ENCODE measurements at regions not wholly inside any gene's neighbourhood (a gene's known extent, or its start where the extent isn't known, plus 50 kb on each side); places are given as distances from the start of the nearest gene placed in this dataset.

DNA sequence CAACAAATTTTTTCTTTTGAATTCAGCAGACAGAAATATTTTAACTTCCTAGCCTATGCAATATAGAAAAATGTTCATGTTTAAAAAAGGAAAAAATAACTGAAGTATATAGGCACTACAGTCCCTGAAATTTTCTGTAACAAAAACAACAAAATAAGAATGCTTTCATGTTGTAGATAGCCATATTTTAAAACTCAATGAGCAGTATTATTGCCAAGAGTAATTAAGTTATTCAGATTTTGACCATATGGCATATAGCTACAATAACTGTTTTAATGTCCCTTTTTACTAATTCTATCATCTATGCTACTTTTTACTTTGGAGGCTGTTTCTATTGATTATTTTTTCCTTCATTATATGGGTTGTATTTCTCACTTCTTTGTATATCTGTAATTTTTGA, 283.3 kb upstream of the RIMS1 start:
- TF ChIP-seq TAF1 (IDR thresholded peaks at IDR 0.05; ENCODE audit: borderline replicate concordance, insufficient read depth, low read length): no peak
- TF ChIP-seq, protein P1, sequence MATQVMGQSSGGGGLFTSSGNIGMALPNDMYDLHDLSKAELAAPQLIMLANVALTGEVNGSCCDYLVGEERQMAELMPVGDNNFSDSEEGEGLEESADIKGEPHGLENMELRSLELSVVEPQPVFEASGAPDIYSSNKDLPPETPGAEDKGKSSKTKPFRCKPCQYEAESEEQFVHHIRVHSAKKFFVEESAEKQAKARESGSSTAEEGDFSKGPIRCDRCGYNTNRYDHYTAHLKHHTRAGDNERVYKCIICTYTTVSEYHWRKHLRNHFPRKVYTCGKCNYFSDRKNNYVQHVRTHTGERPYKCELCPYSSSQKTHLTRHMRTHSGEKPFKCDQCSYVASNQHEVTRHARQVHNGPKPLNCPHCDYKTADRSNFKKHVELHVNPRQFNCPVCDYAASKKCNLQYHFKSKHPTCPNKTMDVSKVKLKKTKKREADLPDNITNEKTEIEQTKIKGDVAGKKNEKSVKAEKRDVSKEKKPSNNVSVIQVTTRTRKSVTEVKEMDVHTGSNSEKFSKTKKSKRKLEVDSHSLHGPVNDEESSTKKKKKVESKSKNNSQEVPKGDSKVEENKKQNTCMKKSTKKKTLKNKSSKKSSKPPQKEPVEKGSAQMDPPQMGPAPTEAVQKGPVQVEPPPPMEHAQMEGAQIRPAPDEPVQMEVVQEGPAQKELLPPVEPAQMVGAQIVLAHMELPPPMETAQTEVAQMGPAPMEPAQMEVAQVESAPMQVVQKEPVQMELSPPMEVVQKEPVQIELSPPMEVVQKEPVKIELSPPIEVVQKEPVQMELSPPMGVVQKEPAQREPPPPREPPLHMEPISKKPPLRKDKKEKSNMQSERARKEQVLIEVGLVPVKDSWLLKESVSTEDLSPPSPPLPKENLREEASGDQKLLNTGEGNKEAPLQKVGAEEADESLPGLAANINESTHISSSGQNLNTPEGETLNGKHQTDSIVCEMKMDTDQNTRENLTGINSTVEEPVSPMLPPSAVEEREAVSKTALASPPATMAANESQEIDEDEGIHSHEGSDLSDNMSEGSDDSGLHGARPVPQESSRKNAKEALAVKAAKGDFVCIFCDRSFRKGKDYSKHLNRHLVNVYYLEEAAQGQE (IDR thresholded peaks at IDR 0.05; ENCODE audit: insufficient read depth in 1 of 2, low read depth in 2 of 2, low read length in 2 of 2): no peak
- no peak for TF ChIP-seq POLR2AphosphoS5 (IDR thresholded peaks at IDR 0.05; ENCODE audit: low read depth, low read length)
- no peak for TF ChIP-seq SIN3A (IDR thresholded peaks at IDR 0.05; ENCODE audit: borderline replicate concordance, insufficient read depth, low read length)
- no peak for TF ChIP-seq FOXP2 (optimal IDR thresholded peaks at IDR 0.05; ENCODE audit: borderline replicate concordance, extremely low read depth, extremely low read length, insufficient read depth)

All from PFSK-1 (cell line).